Breast epithelium (tissue), 4 donors: ENCODE measurements at regions not wholly inside any gene's neighbourhood (a gene's known extent, or its start where the extent isn't known, plus 50 kb on each side); places are given as distances from the start of the nearest gene placed in this dataset.
A peak's percentile ranks its signal among the peaks of the same experiment; 100 is the strongest.
"Not testable (repeated sequence)": the region's sequence is repeated elsewhere in the genome, so short reads cannot be mapped to it uniquely, and the experiment has no call there.

Experiments used
- DNase-seq, 2 donors: peaks; one replicate each; pipeline ENCODE4 v3.0.0-alpha.2; 2019; ENCODE audit warnings: low spot score in 2 of 2
- H3K27ac ChIP-seq, 2 donors: fragments of 200-600 bp; sonication (generic) in 1 of 2; one replicate each; pipeline ENCODE4 v1.5.1; 2016 to 2019; ENCODE audit warnings: mild to moderate bottlenecking in 1 of 2
- H3K27me3 ChIP-seq, 2 donors: fragments of 200-600 bp; sonication (generic) in 1 of 2; one replicate each; pipeline versions ENCODE4 v1.5.1 to v1.6.0; 2017 to 2019; ENCODE audit warnings: control low read depth in 1 of 2, mild to moderate bottlenecking in 1 of 2
- H3K36me3 ChIP-seq: fragments of 200-600 bp; one replicate; pipeline ENCODE4 v1.5.1; 2019
- H3K4me1 ChIP-seq, 2 donors: fragments of 200-600 bp; sonication (generic); one replicate each; pipeline ENCODE4 v1.5.1; 2016 to 2019; ENCODE audit warnings: control low read depth in 1 of 2
- H3K4me3 ChIP-seq, 3 donors: fragments of 200-600 bp; sonication (generic); 1 replicate in 2 of 3; 2 replicates in 1 of 3; pipeline ENCODE4 v1.5.1; 2016 to 2019; ENCODE audit warnings: mild to moderate bottlenecking in 3 of 3, moderate library complexity in 2 of 3
- H3K9me3 ChIP-seq, 2 donors: fragments of 200-600 bp; sonication (generic) in 1 of 2; one replicate each; pipeline ENCODE4 v1.5.1; 2016 to 2019; ENCODE audit warnings: control low read depth in 1 of 2
- CTCF ChIP-seq, 3 donors: fragments of 450-650 bp; IDR thresholded peaks; one replicate each; pipeline ENCODE4 v1.5.1; 2016 to 2017; ENCODE audit warnings: antibody characterized with exemption in 3 of 3, mild to moderate bottlenecking in 3 of 3, moderate library complexity in 3 of 3
- POLR2A ChIP-seq: fragments of 450-650 bp; IDR thresholded peaks from one replicate; pipeline ENCODE4 v1.6.1; 2016; ENCODE audit warnings: antibody characterized with exemption, mild to moderate bottlenecking, moderate library complexity
- POLR2AphosphoS5 ChIP-seq, 3 donors: sonication (generic); formaldehyde crosslinking; IDR thresholded peaks; one replicate each; pipeline ENCODE4 v1.6.1; 2017; ENCODE audit warnings: antibody characterized with exemption in 3 of 3
- intact Hi-C: fragments of 100-400 bp; cut with DNase I; formaldehyde crosslinking; loops from one replicate; pipeline ENCODE4 v1.15.1; 2023; ENCODE audit warnings: low total_unique reads

- Histone ChIP-seq H3K27me3 (no peaks in the 10 kb centered on the region), H3K4me1 (no peaks in the 10 kb centered on the region), H3K4me3 (no peak overlapping the region), H3K36me3 (no peaks in the 10 kb centered on the region), H3K27ac (no peak overlapping the region), H3K9me3 (peaks cover 12 to 27% of the 10 kb centered on the region in 2 donors)
- intact Hi-C loops = loop anchor here (5.0 kb wide), 1 partner anchor 447 kb away; no protein-coding TSS in a partner anchor
- DNase-seq = no peak
- TF ChIP-seq POLR2AphosphoS5 (IDR thresholded peaks at IDR 0.05) (no peak), CTCF (IDR thresholded peaks at IDR 0.05) (no peak), POLR2A (no peak)
These were observed 223.7 kb downstream of the FBXO4 start for GRCh38 chr5:42148813-42149212.

DNA sequence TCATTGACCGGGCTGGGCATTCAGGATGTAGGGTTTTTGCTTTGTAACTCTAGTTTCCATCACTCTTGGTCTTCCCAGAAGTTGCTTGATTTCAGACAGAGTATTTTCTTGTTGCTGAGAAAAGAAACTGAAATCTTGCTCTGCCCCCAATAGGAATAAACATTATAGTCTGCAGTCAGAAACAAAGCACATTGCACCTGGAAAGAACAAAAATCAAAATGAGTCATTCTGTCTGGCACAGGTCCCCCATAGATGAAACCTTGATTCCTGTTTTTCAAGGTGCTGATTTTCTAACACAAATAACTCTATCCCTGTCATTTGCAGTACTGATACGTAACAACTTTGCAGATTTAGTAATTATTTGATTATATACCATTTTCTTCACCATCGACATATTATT is 232.1 kb downstream of the FBXO4 start:
- no peaks in the 10 kb centered on the region for H3K4me1 ChIP-seq
- no peaks in the 10 kb centered on the region for H3K27me3 ChIP-seq
- H3K27ac ChIP-seq = no peak overlapping the region
- H3K36me3 ChIP-seq = no peaks in the 10 kb centered on the region
- intact Hi-C loops = no loop called here
- no peak for DNase-seq
- no peak overlapping the region for H3K4me3 ChIP-seq
- H3K9me3 ChIP-seq = no peaks in the 10 kb centered on the region
- no peak for TF ChIP-seq POLR2AphosphoS5 (IDR thresholded peaks at IDR 0.05)
- TF ChIP-seq POLR2A = no peak
- TF ChIP-seq CTCF (IDR thresholded peaks at IDR 0.05) = no peak

DNA sequence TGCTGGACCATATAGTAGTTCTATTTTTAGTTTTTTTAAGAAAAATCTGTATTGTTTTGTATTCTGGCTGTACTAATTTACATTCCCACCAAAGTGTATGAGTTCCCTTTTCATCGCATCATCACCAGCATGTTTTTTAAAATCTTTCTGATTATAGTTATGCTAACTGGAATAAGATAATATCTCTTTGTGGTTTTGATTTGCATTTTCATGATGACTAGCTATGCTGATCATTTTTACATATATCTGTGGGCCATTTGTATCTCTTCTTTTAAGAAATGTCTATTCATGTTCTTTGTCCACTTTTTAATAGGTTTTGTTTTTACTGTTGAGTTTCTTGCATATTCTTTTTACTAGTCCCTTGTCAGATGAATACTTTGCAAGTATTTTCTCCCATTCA is 238.0 kb downstream of the FBXO4 start:
- intact Hi-C loops = no loop called here
- no peaks in the 10 kb centered on the region for H3K4me1 ChIP-seq
- no peak for DNase-seq

DNA sequence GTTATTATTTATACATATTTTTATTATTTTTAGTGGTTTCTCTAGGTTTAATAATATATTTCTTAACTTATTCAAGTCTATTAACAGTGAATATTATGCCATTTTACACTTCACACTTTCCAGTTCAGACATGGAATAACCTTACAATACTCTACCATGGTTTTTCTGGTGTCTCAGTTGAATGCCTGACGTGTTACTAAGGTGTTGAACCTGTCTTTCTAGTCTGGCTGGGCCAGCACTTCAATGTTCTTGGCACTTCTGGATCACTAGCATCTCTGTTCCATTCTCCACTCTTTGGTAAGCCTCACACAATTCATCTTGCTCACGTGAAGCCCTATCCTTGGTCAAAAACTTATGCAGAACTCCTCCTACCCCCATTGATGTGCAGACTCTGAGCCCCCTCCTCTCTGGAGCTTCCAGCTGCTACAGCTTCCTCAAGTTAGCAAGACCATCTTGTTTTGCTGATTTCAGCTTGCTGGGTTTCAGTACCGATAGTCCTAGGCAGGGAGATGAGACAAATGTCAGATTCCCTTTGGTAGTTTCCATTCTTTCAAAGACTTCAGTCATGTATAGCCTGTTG is 243.1 kb downstream of the FBXO4 start:
- Histone ChIP-seq H3K4me3 (no peak overlapping the region), H3K9me3 (no peaks in the 10 kb centered on the region), H3K4me1 (no peaks in the 10 kb centered on the region), H3K36me3 (no peaks in the 10 kb centered on the region), H3K27ac (no peak overlapping the region), H3K27me3 (no peaks in the 10 kb centered on the region)
- intact Hi-C loops = no loop called here
- no peak for DNase-seq
- no peak for TF ChIP-seq CTCF (IDR thresholded peaks at IDR 0.05)
- TF ChIP-seq POLR2AphosphoS5 (IDR thresholded peaks at IDR 0.05) = no peak
- no peak for TF ChIP-seq POLR2A

More for the DNA sequence above, 238.0 kb downstream of the FBXO4 start:
- no peaks in the 10 kb centered on the region for H3K27me3 ChIP-seq
- no peaks in the 10 kb centered on the region for H3K36me3 ChIP-seq
- H3K27ac ChIP-seq = no peak overlapping the region
- TF ChIP-seq POLR2A = no peak
- no peak for TF ChIP-seq CTCF (IDR thresholded peaks at IDR 0.05)
- TF ChIP-seq POLR2AphosphoS5 (IDR thresholded peaks at IDR 0.05) = no peak
- no peaks in the 10 kb centered on the region for H3K9me3 ChIP-seq
- H3K4me3 ChIP-seq = no peak overlapping the region

- intact Hi-C loops, H3K27me3 ChIP-seq, H3K9me3 ChIP-seq, DNase-seq, H3K36me3 ChIP-seq, H3K27ac ChIP-seq, H3K4me1 ChIP-seq, H3K4me3 ChIP-seq: not testable (repeated sequence)
- TF ChIP-seq POLR2AphosphoS5 (IDR thresholded peaks at IDR 0.05) = peak in 2 of 3 donors; percentile 40 to 47
These were observed 247.1 kb upstream of the GHR start for GRCh38 chr5:42176118-42176517.

DNA sequence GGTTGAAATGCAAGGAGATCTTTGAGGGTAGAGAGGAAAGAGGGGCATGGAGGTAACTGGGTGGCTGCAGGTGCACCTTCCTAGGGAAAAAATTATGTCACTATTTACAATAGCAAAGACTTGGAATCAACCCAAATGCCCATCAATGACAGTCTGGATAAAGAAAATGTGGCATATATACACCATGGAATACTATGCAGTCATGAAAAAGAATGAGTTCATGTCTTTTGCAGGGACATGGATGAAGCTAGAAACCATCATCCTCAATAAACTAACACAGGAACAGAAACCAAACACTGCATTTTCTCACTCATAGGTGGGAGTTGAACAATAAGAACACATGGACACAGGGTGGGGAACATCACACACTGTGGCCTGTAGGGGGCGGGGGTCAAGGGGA is 243.4 kb upstream of the GHR start:
- H3K27me3 ChIP-seq, intact Hi-C loops, H3K9me3 ChIP-seq, H3K36me3 ChIP-seq, DNase-seq, H3K27ac ChIP-seq, H3K4me1 ChIP-seq, H3K4me3 ChIP-seq: not testable (repeated sequence)
